ENCODE measurements at regions not wholly inside any gene's neighbourhood (a gene's known extent, or its start where the extent isn't known, plus 50 kb on each side); places are given as distances from the start of the nearest gene placed in this dataset.
"Not testable (repeated sequence)": the region's sequence is repeated elsewhere in the genome, so short reads cannot be mapped to it uniquely, and the experiment has no call there.

- Histone ChIP-seq H3K9me3 (ENCODE audit: low read length) (no peaks in the 10 kb centered on the region), H3K4me3 (ENCODE audit: low read length) (no peak overlapping the region), H3K4me2 (ENCODE audit: low read depth, low read length, poor library complexity, severe bottlenecking) (no peak overlapping the region), H3K9ac (ENCODE audit: low read length) (no peak overlapping the region), H2AFZ (ENCODE audit: low read length) (no peak overlapping the region), H3K27me3 (ENCODE audit: low read length) (no peaks in the 10 kb centered on the region), H4K20me1 (ENCODE audit: insufficient read depth, low read depth, low read length) (no peaks in the 10 kb centered on the region), H3K9me2 (replicated peaks; ENCODE audit: insufficient read depth, low read length) (no peaks in the 10 kb centered on the region), H3K36me3 (ENCODE audit: insufficient read depth, low read length) (no peaks in the 10 kb centered on the region), H3K27ac (ENCODE audit: low read length) (no peak overlapping the region), H3K79me2 (ENCODE audit: low read length) (no peaks in the 10 kb centered on the region), H3K4me1 (ENCODE audit: low read length) (no peaks in the 10 kb centered on the region)
- DNase-seq = no peak
Measured at GRCh38 chr20:11173916-11174315, 500.1 kb upstream of the JAG1 start.

- H3K27ac ChIP-seq (ENCODE audit: low read length) = no peak overlapping the region
- H3K36me3 ChIP-seq (ENCODE audit: insufficient read depth, low read length) = no peaks in the 10 kb centered on the region
- H3K4me1 ChIP-seq (ENCODE audit: low read length) = no peaks in the 10 kb centered on the region
- H4K20me1 ChIP-seq (ENCODE audit: insufficient read depth, low read depth, low read length) = no peaks in the 10 kb centered on the region
- H3K79me2 ChIP-seq (ENCODE audit: low read length) = no peaks in the 10 kb centered on the region
- H3K4me2 ChIP-seq (ENCODE audit: low read depth, low read length, poor library complexity, severe bottlenecking) = no peak overlapping the region
- H3K9me2 ChIP-seq (replicated peaks; ENCODE audit: insufficient read depth, low read length) = no peaks in the 10 kb centered on the region
- no peak overlapping the region for H3K4me3 ChIP-seq (ENCODE audit: low read length)
- no peaks in the 10 kb centered on the region for H3K27me3 ChIP-seq (ENCODE audit: low read length)
- no peaks in the 10 kb centered on the region for H3K9me3 ChIP-seq (ENCODE audit: low read length)
- DNase-seq = no peak
- H2AFZ ChIP-seq (ENCODE audit: low read length) = no peak overlapping the region
- H3K9ac ChIP-seq (ENCODE audit: low read length) = no peak overlapping the region
Measured at GRCh38 chr20:11174861-11175260, 501.1 kb upstream of the JAG1 start.

GRCh38 chr20:11176431-11176830 is 502.6 kb upstream of the JAG1 start:
- Histone ChIP-seq H3K27me3 (ENCODE audit: low read length) (no peaks in the 10 kb centered on the region), H3K36me3 (ENCODE audit: insufficient read depth, low read length) (no peaks in the 10 kb centered on the region), H3K27ac (ENCODE audit: low read length) (no peak overlapping the region), H3K4me2 (ENCODE audit: low read depth, low read length, poor library complexity, severe bottlenecking) (no peak overlapping the region), H3K4me1 (ENCODE audit: low read length) (no peaks in the 10 kb centered on the region), H3K9ac (ENCODE audit: low read length) (no peak overlapping the region), H3K79me2 (ENCODE audit: low read length) (no peaks in the 10 kb centered on the region), H3K9me3 (ENCODE audit: low read length) (no peaks in the 10 kb centered on the region), H3K9me2 (replicated peaks; ENCODE audit: insufficient read depth, low read length) (no peaks in the 10 kb centered on the region), H2AFZ (ENCODE audit: low read length) (no peak overlapping the region), H4K20me1 (ENCODE audit: insufficient read depth, low read depth, low read length) (no peaks in the 10 kb centered on the region), H3K4me3 (ENCODE audit: low read length) (no peak overlapping the region)
- no peak for DNase-seq

- no peak overlapping the region for H3K4me2 ChIP-seq (ENCODE audit: low read depth, low read length, poor library complexity, severe bottlenecking)
- no peaks in the 10 kb centered on the region for H3K9me2 ChIP-seq (replicated peaks; ENCODE audit: insufficient read depth, low read length)
- H2AFZ ChIP-seq (ENCODE audit: low read length) = no peak overlapping the region
- DNase-seq = no peak
- H3K9me3 ChIP-seq (ENCODE audit: low read length) = 0 out of 2 replicates have a peak, but pooled peaks cover 3% of the 10 kb centered on the region
- H3K36me3 ChIP-seq (ENCODE audit: insufficient read depth, low read length) = no peaks in the 10 kb centered on the region
- 0 out of 2 replicates have a peak, but pooled peaks cover 4% of the 10 kb centered on the region for H3K27me3 ChIP-seq (ENCODE audit: low read length)
- no peaks in the 10 kb centered on the region for H3K79me2 ChIP-seq (ENCODE audit: low read length)
- no peaks in the 10 kb centered on the region for H4K20me1 ChIP-seq (ENCODE audit: insufficient read depth, low read depth, low read length)
- no peak overlapping the region for H3K4me3 ChIP-seq (ENCODE audit: low read length)
- H3K4me1 ChIP-seq (ENCODE audit: low read length) = no peaks in the 10 kb centered on the region
- H3K27ac ChIP-seq (ENCODE audit: low read length) = no peak overlapping the region
- no peak overlapping the region for H3K9ac ChIP-seq (ENCODE audit: low read length)
Measured at GRCh38 chr20:11178946-11179654, 505.3 kb upstream of the JAG1 start.

GRCh38 chr20:11180186-11180585 is 506.4 kb upstream of the JAG1 start:
- Histone ChIP-seq H3K9me2 (replicated peaks; ENCODE audit: insufficient read depth, low read length) (no peaks in the 10 kb centered on the region), H3K27me3 (ENCODE audit: low read length) (0 out of 2 replicates have a peak, but pooled peaks cover 4% of the 10 kb centered on the region), H4K20me1 (ENCODE audit: insufficient read depth, low read depth, low read length) (no peaks in the 10 kb centered on the region), H3K79me2 (ENCODE audit: low read length) (no peaks in the 10 kb centered on the region), H3K4me2 (ENCODE audit: low read depth, low read length, poor library complexity, severe bottlenecking) (no peak overlapping the region), H3K27ac (ENCODE audit: low read length) (no peak overlapping the region), H3K9ac (ENCODE audit: low read length) (no peak overlapping the region), H3K4me1 (ENCODE audit: low read length) (no peaks in the 10 kb centered on the region), H3K36me3 (ENCODE audit: insufficient read depth, low read length) (no peaks in the 10 kb centered on the region), H3K4me3 (ENCODE audit: low read length) (no peak overlapping the region), H2AFZ (ENCODE audit: low read length) (no peak overlapping the region), H3K9me3 (ENCODE audit: low read length) (peaks cover 3% of the 10 kb centered on the region; the same call in 1 of the 2 replicates)
- DNase-seq = no peak

GRCh38 chr20:11181129-11181528 is 507.3 kb upstream of the JAG1 start:
- H3K9ac ChIP-seq (ENCODE audit: low read length); H3K4me3 ChIP-seq (ENCODE audit: low read length); H4K20me1 ChIP-seq (ENCODE audit: insufficient read depth, low read depth, low read length); H3K27me3 ChIP-seq (ENCODE audit: low read length); H2AFZ ChIP-seq (ENCODE audit: low read length); H3K79me2 ChIP-seq (ENCODE audit: low read length); H3K9me3 ChIP-seq (ENCODE audit: low read length); H3K9me2 ChIP-seq (replicated peaks; ENCODE audit: insufficient read depth, low read length); H3K27ac ChIP-seq (ENCODE audit: low read length); DNase-seq; H3K4me1 ChIP-seq (ENCODE audit: low read length); H3K36me3 ChIP-seq (ENCODE audit: insufficient read depth, low read length); H3K4me2 ChIP-seq (ENCODE audit: low read depth, low read length, poor library complexity, severe bottlenecking): not testable (repeated sequence)

- Histone ChIP-seq H3K79me2 (ENCODE audit: low read length) (no peaks in the 10 kb centered on the region), H3K27me3 (ENCODE audit: low read length) (0 out of 2 replicates have a peak, but pooled peaks cover 4% of the 10 kb centered on the region), H3K36me3 (ENCODE audit: insufficient read depth, low read length) (no peaks in the 10 kb centered on the region), H4K20me1 (ENCODE audit: insufficient read depth, low read depth, low read length) (no peaks in the 10 kb centered on the region), H3K4me2 (ENCODE audit: low read depth, low read length, poor library complexity, severe bottlenecking) (no peak overlapping the region), H3K4me3 (ENCODE audit: low read length) (no peak overlapping the region), H2AFZ (ENCODE audit: low read length) (no peak overlapping the region), H3K27ac (ENCODE audit: low read length) (no peak overlapping the region), H3K4me1 (ENCODE audit: low read length) (no peaks in the 10 kb centered on the region), H3K9ac (ENCODE audit: low read length) (no peak overlapping the region), H3K9me2 (replicated peaks; ENCODE audit: insufficient read depth, low read length) (no peaks in the 10 kb centered on the region), H3K9me3 (ENCODE audit: low read length) (peaks cover 6% of the 10 kb centered on the region; the same call in 1 of the 2 replicates)
- DNase-seq = no peak
Measured at GRCh38 chr20:11181966-11182365, 508.2 kb upstream of the JAG1 start.

GRCh38 chr20:11182720-11183119 is 508.9 kb upstream of the JAG1 start:
- Histone ChIP-seq H3K4me1 (ENCODE audit: low read length) (no peaks in the 10 kb centered on the region), H3K36me3 (ENCODE audit: insufficient read depth, low read length) (no peaks in the 10 kb centered on the region), H3K4me3 (ENCODE audit: low read length) (no peak overlapping the region), H3K9me3 (ENCODE audit: low read length) (peaks cover 6% of the 10 kb centered on the region; the same call in 1 of the 2 replicates), H3K79me2 (ENCODE audit: low read length) (no peaks in the 10 kb centered on the region), H3K27me3 (ENCODE audit: low read length) (0 out of 2 replicates have a peak, but pooled peaks cover 4% of the 10 kb centered on the region), H3K4me2 (ENCODE audit: low read depth, low read length, poor library complexity, severe bottlenecking) (no peak overlapping the region), H3K9me2 (replicated peaks; ENCODE audit: insufficient read depth, low read length) (no peaks in the 10 kb centered on the region), H4K20me1 (ENCODE audit: insufficient read depth, low read depth, low read length) (no peaks in the 10 kb centered on the region), H3K9ac (ENCODE audit: low read length) (no peak overlapping the region), H3K27ac (ENCODE audit: low read length) (no peak overlapping the region), H2AFZ (ENCODE audit: low read length) (no peak overlapping the region)
- no peak for DNase-seq
